ENCODE measurements at regions not wholly inside any gene's neighbourhood (a gene's known extent, or its start where the extent isn't known, plus 50 kb on each side); places are given as distances from the start of the nearest gene placed in this dataset.

DNA sequence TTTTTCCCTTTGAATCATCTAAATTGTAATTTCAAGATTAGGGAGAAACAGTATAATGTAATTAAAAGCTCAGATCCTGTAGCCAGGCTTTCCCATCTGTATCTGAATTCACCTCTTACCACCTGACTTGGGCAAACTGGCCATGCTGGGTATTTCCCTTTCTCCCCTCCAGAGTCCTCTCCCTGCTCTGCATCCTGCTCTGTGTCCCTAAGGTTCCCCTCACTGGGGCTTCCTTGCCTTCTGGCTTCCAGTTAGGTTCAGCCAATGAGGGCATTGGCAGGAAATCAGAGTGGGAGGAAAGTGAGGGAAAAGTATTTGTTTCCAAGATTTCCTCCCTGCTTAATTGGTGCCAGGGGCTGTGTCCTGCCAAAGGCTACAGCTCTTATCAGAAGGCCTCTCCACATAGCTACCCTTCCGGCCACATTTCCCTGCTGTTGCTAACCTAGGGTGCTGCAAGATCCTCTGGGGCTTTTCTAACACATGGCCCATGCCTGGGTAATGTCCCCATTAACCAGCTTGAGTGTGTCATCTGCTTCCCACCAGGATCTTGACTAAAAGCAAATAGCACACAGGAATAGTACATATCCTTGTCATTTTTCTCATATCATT lies 51.0 kb upstream of the MPDZ start:
- H3K27ac ChIP-seq = no peak overlapping the region
- TF ChIP-seq, protein P1, sequence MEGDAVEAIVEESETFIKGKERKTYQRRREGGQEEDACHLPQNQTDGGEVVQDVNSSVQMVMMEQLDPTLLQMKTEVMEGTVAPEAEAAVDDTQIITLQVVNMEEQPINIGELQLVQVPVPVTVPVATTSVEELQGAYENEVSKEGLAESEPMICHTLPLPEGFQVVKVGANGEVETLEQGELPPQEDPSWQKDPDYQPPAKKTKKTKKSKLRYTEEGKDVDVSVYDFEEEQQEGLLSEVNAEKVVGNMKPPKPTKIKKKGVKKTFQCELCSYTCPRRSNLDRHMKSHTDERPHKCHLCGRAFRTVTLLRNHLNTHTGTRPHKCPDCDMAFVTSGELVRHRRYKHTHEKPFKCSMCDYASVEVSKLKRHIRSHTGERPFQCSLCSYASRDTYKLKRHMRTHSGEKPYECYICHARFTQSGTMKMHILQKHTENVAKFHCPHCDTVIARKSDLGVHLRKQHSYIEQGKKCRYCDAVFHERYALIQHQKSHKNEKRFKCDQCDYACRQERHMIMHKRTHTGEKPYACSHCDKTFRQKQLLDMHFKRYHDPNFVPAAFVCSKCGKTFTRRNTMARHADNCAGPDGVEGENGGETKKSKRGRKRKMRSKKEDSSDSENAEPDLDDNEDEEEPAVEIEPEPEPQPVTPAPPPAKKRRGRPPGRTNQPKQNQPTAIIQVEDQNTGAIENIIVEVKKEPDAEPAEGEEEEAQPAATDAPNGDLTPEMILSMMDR (IDR thresholded peaks at IDR 0.05) = no peak
- no peak for TF ChIP-seq ZFX (IDR thresholded peaks at IDR 0.05; ENCODE audit: borderline replicate concordance)
